ENCODE measurements at regions not wholly inside any gene's neighbourhood (a gene's known extent, or its start where the extent isn't known, plus 50 kb on each side); places are given as distances from the start of the nearest gene placed in this dataset.

DNA sequence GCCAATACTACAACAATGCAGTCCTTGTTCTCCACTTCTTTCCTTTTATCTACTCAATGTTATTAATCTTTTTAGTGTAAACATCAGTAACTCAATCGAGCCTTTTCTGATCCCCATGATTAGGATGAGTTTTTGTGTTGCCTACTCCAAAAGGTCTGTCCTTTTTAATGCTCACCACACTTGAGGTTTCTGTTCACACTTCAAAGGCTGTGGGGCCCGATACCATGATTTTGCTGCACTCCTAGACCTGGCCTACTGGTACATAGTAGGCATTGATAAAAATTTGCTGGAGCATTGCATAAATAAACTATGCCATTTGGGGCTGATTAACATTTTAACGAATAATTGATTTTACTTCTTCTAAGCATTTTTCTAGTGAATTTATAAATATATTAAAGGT lies 125.4 kb upstream of the KLF12 start:
- no peak for TF ChIP-seq POLR2AphosphoS5 (IDR thresholded peaks at IDR 0.05; ENCODE audit: low read depth, low read length)
- no peak for TF ChIP-seq NBN (conservative IDR thresholded peaks at IDR 0.05)
- TF ChIP-seq, protein P1, sequence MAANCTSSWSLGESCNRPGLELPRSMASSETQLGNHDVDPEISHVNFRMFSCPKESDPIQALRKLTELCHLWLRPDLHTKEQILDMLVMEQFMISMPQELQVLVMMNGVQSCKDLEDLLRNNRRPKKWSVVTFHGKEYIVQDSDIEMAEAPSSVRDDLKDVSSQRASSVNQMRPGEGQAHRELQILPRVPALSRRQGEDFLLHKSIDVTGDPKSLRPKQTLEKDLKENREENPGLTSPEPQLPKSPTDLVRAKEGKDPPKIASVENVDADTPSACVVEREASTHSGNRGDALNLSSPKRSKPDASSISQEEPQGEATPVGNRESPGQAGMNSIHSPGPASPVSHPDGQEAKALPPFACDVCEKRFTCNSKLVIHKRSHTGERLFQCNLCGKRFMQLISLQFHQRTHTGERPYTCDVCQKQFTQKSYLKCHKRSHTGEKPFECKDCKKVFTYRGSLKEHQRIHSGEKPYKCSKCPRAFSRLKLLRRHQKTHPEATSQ (CRISPR knock-in tag; IDR thresholded peaks at IDR 0.05; ENCODE audit: borderline replicate concordance): no peak
- TF ChIP-seq SETDB1 (CRISPR knock-in tag; IDR thresholded peaks at IDR 0.05; ENCODE audit: borderline replicate concordance): no peak
- TF ChIP-seq ZNF33A (CRISPR knock-in tag; IDR thresholded peaks at IDR 0.05; ENCODE audit: borderline replicate concordance): no peak
- TF ChIP-seq, protein P2, sequence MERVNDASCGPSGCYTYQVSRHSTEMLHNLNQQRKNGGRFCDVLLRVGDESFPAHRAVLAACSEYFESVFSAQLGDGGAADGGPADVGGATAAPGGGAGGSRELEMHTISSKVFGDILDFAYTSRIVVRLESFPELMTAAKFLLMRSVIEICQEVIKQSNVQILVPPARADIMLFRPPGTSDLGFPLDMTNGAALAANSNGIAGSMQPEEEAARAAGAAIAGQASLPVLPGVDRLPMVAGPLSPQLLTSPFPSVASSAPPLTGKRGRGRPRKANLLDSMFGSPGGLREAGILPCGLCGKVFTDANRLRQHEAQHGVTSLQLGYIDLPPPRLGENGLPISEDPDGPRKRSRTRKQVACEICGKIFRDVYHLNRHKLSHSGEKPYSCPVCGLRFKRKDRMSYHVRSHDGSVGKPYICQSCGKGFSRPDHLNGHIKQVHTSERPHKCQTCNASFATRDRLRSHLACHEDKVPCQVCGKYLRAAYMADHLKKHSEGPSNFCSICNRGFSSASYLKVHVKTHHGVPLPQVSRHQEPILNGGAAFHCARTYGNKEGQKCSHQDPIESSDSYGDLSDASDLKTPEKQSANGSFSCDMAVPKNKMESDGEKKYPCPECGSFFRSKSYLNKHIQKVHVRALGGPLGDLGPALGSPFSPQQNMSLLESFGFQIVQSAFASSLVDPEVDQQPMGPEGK (CRISPR knock-in tag; IDR thresholded peaks at IDR 0.05): no peak
- TF ChIP-seq TAF15 (IDR thresholded peaks at IDR 0.05; ENCODE audit: low read depth, low read length, poor library complexity, severe bottlenecking): no peak
- no peak for TF ChIP-seq JUND (CRISPR knock-in tag; IDR thresholded peaks at IDR 0.05)
- no peak for TF ChIP-seq ZNF432 (CRISPR knock-in tag; IDR thresholded peaks at IDR 0.05; ENCODE audit: borderline replicate concordance)
- no peak for TF ChIP-seq SAFB2 (CRISPR knock-in tag; IDR thresholded peaks at IDR 0.05; ENCODE audit: borderline replicate concordance, low read depth)
- TF ChIP-seq ZNF652 (CRISPR knock-in tag; IDR thresholded peaks at IDR 0.05; ENCODE audit: borderline replicate concordance, low read depth): no peak
